Fibroblast of skin of scalp (primary cell): ENCODE measurements at regions not wholly inside any gene's neighbourhood (a gene's known extent, or its start where the extent isn't known, plus 50 kb on each side); places are given as distances from the start of the nearest gene placed in this dataset.

Experiments
- DNase-seq: peaks from one replicate; pipeline ENCODE4 v3.0.0-alpha.2; 2013

GRCh38 chr14:87712396-87713090, 280.4 kb downstream of the GALC start:
- DNase-seq: peak; percentile 16

GRCh38 chr14:87705439-87705896, 287.5 kb downstream of the GALC start:
- peak; percentile 48 for DNase-seq

- no peak for DNase-seq
These were observed 294.5 kb downstream of the GALC start for GRCh38 chr14:87698481-87698880.

GRCh38 chr14:87696485-87696884, 296.5 kb downstream of the GALC start:
- no peak for DNase-seq

- DNase-seq: no peak
These were observed 301.7 kb downstream of the GALC start for GRCh38 chr14:87691042-87691881.

- DNase-seq: no peak
These were observed 302.8 kb downstream of the GALC start for GRCh38 chr14:87690076-87690613.

- no peak for DNase-seq
These were observed 304.5 kb downstream of the GALC start for GRCh38 chr14:87688524-87688923.

- DNase-seq: no peak
These were observed 305.6 kb downstream of the GALC start for GRCh38 chr14:87687420-87687819.

GRCh38 chr14:87686746-87687145, 306.2 kb downstream of the GALC start:
- no peak for DNase-seq

GRCh38 chr14:87679866-87680265, 313.1 kb downstream of the GALC start:
- DNase-seq: no peak

- DNase-seq: no peak
These were observed 314.4 kb downstream of the GALC start for GRCh38 chr14:87678624-87679023.

GRCh38 chr14:87676814-87677437, 316.1 kb downstream of the GALC start:
- no peak for DNase-seq

- DNase-seq: no peak
These were observed 325.3 kb downstream of the GALC start for GRCh38 chr14:87667659-87668058.

- no peak for DNase-seq
These were observed 336.7 kb downstream of the GALC start for GRCh38 chr14:87656315-87656714.

GRCh38 chr14:87652278-87652677, 340.7 kb downstream of the GALC start:
- no peak for DNase-seq

GRCh38 chr14:87644689-87645088, 348.3 kb downstream of the GALC start:
- no peak for DNase-seq

GRCh38 chr14:87643005-87643404, 350.0 kb downstream of the GALC start:
- peak; percentile 17 for DNase-seq

GRCh38 chr14:87640553-87640952, 352.4 kb downstream of the GALC start:
- no peak for DNase-seq

GRCh38 chr14:87638196-87638595, 354.8 kb downstream of the GALC start:
- DNase-seq: no peak

GRCh38 chr14:87635442-87635841, 357.5 kb downstream of the GALC start:
- DNase-seq: no peak

GRCh38 chr14:87632796-87633195, 360.2 kb downstream of the GALC start:
- DNase-seq: no peak

GRCh38 chr14:87630846-87631245, 362.1 kb downstream of the GALC start:
- no peak for DNase-seq

- peak; percentile 4 for DNase-seq
These were observed 363.2 kb downstream of the GALC start for GRCh38 chr14:87629788-87630187.
